AG09319 (cell line): ENCODE measurements at regions not wholly inside any gene's neighbourhood (a gene's known extent, or its start where the extent isn't known, plus 50 kb on each side); places are given as distances from the start of the nearest gene placed in this dataset.

Experiments used
- DNase-seq: peaks from one replicate; pipeline ENCODE4 v3.0.0-alpha.2; 2010; ENCODE audit warnings: low read depth; ENCODE audit errors: extremely low read depth
- CTCF ChIP-seq: IDR thresholded peaks from 2 replicates; pipeline ENCODE4 v1.5.1; 2011; ENCODE audit warnings: low read depth, mild to moderate bottlenecking, inconsistent platforms, low read length, moderate library complexity

GRCh38 chr5:30267026-30267425, 926.5 kb upstream of the CDH6 start:
- no peak for DNase-seq

DNA sequence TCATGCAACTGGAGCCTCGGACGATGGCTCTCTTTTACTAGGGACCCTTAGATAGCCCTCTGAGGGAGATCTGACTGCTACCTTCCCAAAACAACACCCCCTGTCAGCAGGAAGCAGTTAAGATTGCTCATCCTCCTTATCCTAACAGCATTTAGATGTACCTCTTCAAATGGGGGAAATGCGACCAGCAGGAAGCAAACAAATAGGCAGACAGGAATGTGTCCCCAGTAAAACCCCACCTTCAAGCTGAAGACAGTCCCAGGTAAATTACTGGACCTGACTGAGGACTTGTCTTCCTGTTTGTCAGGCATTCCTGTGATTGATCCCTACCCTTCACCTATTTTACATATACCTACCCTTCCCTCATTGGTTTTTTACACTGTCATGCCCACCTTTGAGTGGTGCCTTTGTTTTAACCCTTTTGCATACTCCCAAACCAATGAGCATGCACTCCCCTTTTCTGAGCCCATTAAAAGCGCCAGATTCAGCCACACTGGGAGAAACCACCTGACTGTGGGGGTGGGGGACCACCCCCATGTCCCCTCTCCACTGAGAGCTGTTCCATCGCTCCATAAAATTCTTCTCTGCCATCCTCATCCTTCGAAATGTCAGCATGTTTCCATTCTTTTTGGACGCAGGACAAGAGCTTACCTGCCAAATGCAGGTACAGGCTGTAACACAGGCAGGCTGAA, 954.0 kb upstream of the CDH6 start:
- no peak for DNase-seq
- TF ChIP-seq CTCF: no peak

More at GRCh38 chr5:30267026-30267425, 926.5 kb upstream of the CDH6 start:
- TF ChIP-seq CTCF: no peak

- no peak for TF ChIP-seq CTCF
These were observed 956.3 kb upstream of the CDH6 start for GRCh38 chr5:30237189-30237588.

DNA sequence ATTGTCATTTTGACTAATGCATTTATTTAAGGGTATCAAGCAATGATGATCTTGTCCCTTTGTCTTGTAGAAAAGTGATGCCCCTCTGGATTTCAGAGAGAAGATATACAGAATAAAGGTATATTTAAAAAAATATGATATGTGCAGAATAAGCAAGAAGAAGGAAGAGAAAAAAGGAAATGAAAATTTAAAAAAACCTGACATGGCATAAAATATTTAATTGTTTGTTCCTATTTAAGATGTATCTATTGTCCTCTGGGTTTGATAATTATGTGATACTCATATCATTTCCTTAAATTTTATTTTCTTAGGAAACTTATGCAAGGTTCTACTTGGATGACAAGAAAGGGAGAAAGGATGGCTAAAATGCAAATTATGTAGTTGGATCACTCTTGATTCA, 983.7 kb upstream of the CDH6 start:
- TF ChIP-seq CTCF: no peak
- no peak for DNase-seq

More at GRCh38 chr5:30237189-30237588, 956.3 kb upstream of the CDH6 start:
- no peak for DNase-seq

GRCh38 chr5:30197662-30198061, 995.8 kb upstream of the CDH6 start:
- no peak for DNase-seq
- no peak for TF ChIP-seq CTCF

- TF ChIP-seq CTCF: no peak
- DNase-seq: no peak
These were observed 998.5 kb upstream of the CDH6 start for GRCh38 chr5:30195036-30195435.

- no peak for DNase-seq
- TF ChIP-seq CTCF: no peak
These were observed 998.9 kb upstream of the CDH6 start for GRCh38 chr5:30194595-30194994.
